GM23248 (cell line): ENCODE measurements at regions not wholly inside any gene's neighbourhood (a gene's known extent, or its start where the extent isn't known, plus 50 kb on each side); places are given as distances from the start of the nearest gene placed in this dataset.

Experiments used
- EZH2 ChIP-seq: fragments of 200-600 bp; sonication (generic); IDR thresholded peaks from 2 replicates; pipeline ENCODE4 v1.6.1; 2018; ENCODE audit warnings: antibody characterized with exemption, mild to moderate bottlenecking; ENCODE audit not compliant: insufficient read depth, poor library complexity, severe bottlenecking
- EZH2phosphoT487 ChIP-seq: fragments of 200-600 bp; sonication (generic); IDR thresholded peaks from 2 replicates; pipeline ENCODE4 v1.6.1; 2018; ENCODE audit warnings: antibody characterized with exemption, moderate library complexity, mild to moderate bottlenecking, low read depth; ENCODE audit not compliant: insufficient read depth

DNA sequence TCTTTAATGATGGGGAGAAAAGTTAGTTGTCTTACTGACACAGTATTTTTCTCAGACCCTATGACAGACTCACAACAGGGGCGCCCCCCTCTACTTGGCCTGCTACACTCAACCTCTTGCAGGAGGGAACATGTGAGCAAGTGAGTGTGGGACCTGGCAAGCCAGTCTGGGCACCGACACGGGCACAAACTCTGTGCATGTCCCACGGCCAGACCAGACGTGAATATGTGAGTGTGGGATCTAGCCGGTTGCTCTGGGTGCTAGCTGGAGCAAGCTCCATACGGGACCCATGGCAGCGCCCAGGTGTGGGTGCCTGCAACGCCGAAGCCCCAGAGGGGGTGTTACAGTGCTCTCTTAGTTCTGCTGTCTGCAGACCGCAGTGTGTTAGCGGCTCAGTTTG lies 1437.3 kb upstream of the MIR17HG start:
- no peak for TF ChIP-seq EZH2
- TF ChIP-seq EZH2phosphoT487, result no peak
